ENCODE measurements at regions not wholly inside any gene's neighbourhood (a gene's known extent, or its start where the extent isn't known, plus 50 kb on each side); places are given as distances from the start of the nearest gene placed in this dataset.

- no peaks in the 10 kb centered on the region for H3K79me2 ChIP-seq (ENCODE audit: insufficient read depth, low read depth)
- H3K9ac ChIP-seq: no peak overlapping the region
- no peak overlapping the region for H2AFZ ChIP-seq (ENCODE audit: low read depth)
- no peaks in the 10 kb centered on the region for H4K20me1 ChIP-seq (ENCODE audit: insufficient read depth)
- TF ChIP-seq CTCF (conservative IDR thresholded peaks at IDR 0.05; ENCODE audit: low read depth, low read length): no peak
- no peak overlapping the region for H3K4me2 ChIP-seq
- no peaks in the 10 kb centered on the region for H3K27me3 ChIP-seq (ENCODE audit: insufficient read depth, low read depth)
- no peak overlapping the region for H3K4me3 ChIP-seq (IDR thresholded peaks at IDR 0.05; ENCODE audit: insufficient read depth, low read depth, low read length)
- peaks cover 18% of the 10 kb centered on the region for H3K4me1 ChIP-seq (ENCODE audit: low read depth, poor library complexity, severe bottlenecking)
- no peak overlapping the region for H3K27ac ChIP-seq
- H3K36me3 ChIP-seq (ENCODE audit: insufficient read depth): no peaks in the 10 kb centered on the region
Measured at GRCh38 chr7:114295522-114295921, 119.1 kb upstream of the FOXP2 start.

GRCh38 chr7:114294036-114294435 lies 120.6 kb upstream of the FOXP2 start:
- no peak for TF ChIP-seq CTCF (conservative IDR thresholded peaks at IDR 0.05; ENCODE audit: low read depth, low read length)
- Histone ChIP-seq H3K27ac (no peak overlapping the region), H3K9ac (no peak overlapping the region), H3K27me3 (ENCODE audit: insufficient read depth, low read depth) (no peaks in the 10 kb centered on the region), H3K36me3 (ENCODE audit: insufficient read depth) (no peaks in the 10 kb centered on the region), H3K79me2 (ENCODE audit: insufficient read depth, low read depth) (no peaks in the 10 kb centered on the region), H4K20me1 (ENCODE audit: insufficient read depth) (no peaks in the 10 kb centered on the region), H3K4me1 (ENCODE audit: low read depth, poor library complexity, severe bottlenecking) (peaks cover 18% of the 10 kb centered on the region), H3K4me3 (IDR thresholded peaks at IDR 0.05; ENCODE audit: insufficient read depth, low read depth, low read length) (no peak overlapping the region), H2AFZ (ENCODE audit: low read depth) (no peak overlapping the region), H3K4me2 (no peak overlapping the region)

GRCh38 chr7:114293289-114294012 lies 121.2 kb upstream of the FOXP2 start:
- Histone ChIP-seq H3K79me2 (ENCODE audit: insufficient read depth, low read depth) (no peaks in the 10 kb centered on the region), H3K27me3 (ENCODE audit: insufficient read depth, low read depth) (no peaks in the 10 kb centered on the region), H3K4me1 (ENCODE audit: low read depth, poor library complexity, severe bottlenecking) (peaks cover 18% of the 10 kb centered on the region), H3K4me3 (IDR thresholded peaks at IDR 0.05; ENCODE audit: insufficient read depth, low read depth, low read length) (no peak overlapping the region), H3K9ac (no peak overlapping the region), H4K20me1 (ENCODE audit: insufficient read depth) (no peaks in the 10 kb centered on the region), H2AFZ (ENCODE audit: low read depth) (no peak overlapping the region), H3K36me3 (ENCODE audit: insufficient read depth) (no peaks in the 10 kb centered on the region), H3K27ac (peak overlapping the region; percentile 23; the same call in 1 of the 2 replicates), H3K4me2 (peak overlapping the region; percentile 26; the same call in 1 of the 2 replicates)
- no peak for TF ChIP-seq CTCF (conservative IDR thresholded peaks at IDR 0.05; ENCODE audit: low read depth, low read length)

GRCh38 chr7:114279901-114280300 lies 134.7 kb upstream of the FOXP2 start:
- TF ChIP-seq CTCF (conservative IDR thresholded peaks at IDR 0.05; ENCODE audit: low read depth, low read length): no peak
- H3K4me2 ChIP-seq: no peak overlapping the region
- no peak overlapping the region for H3K9ac ChIP-seq

More at GRCh38 chr7:114279901-114280300, 134.7 kb upstream of the FOXP2 start:
- no peak overlapping the region for H3K4me3 ChIP-seq (IDR thresholded peaks at IDR 0.05; ENCODE audit: insufficient read depth, low read depth, low read length)
- H3K4me1 ChIP-seq (ENCODE audit: low read depth, poor library complexity, severe bottlenecking): no peaks in the 10 kb centered on the region
- H3K79me2 ChIP-seq (ENCODE audit: insufficient read depth, low read depth): no peaks in the 10 kb centered on the region
- H2AFZ ChIP-seq (ENCODE audit: low read depth): no peak overlapping the region
- H3K27ac ChIP-seq: no peak overlapping the region
- no peaks in the 10 kb centered on the region for H3K36me3 ChIP-seq (ENCODE audit: insufficient read depth)
- no peaks in the 10 kb centered on the region for H3K27me3 ChIP-seq (ENCODE audit: insufficient read depth, low read depth)
- no peaks in the 10 kb centered on the region for H4K20me1 ChIP-seq (ENCODE audit: insufficient read depth)

Measured in KMS-11 (cell line).